ENCODE measurements at regions not wholly inside any gene's neighbourhood (a gene's known extent, or its start where the extent isn't known, plus 50 kb on each side); places are given as distances from the start of the nearest gene placed in this dataset.

DNA sequence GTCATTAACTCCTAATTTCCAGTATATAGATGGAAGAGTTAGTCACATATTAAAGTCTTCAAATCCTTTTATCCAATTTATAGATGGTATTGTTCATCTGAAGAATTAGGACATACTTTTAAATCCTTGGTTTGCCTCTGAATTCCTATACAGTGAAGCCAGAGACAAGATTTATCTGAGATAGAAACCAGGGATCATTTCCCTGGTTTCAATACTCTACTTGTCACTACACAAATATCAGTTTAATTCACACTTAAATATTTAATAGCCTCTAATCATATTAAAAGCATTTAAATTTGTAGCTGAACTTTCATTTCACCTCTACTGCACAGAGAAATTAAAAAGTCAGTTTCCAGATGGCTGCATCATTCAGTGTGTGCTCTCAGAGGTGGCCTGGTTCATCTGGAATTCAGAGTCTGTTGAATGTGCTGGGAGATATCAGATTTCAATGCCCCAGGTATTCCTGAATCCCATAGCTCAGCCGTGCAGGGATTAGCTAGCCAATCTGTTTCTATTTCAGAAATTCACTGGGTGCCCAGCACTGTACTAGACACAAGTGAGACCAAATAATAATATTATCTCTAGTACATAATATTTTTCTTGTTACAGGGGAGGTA, 344.3 kb downstream of the AASDHPPT start:
- DNase-seq (ENCODE audit: low spot score), result no peak
- 37% methylated on average over 1 of the region's 1 CpG for WGBS
- no peak overlapping the region for H3K4me3 ChIP-seq (ENCODE audit: low read depth in 1 of 3, low read length in 3 of 3)
- no peaks in the 10 kb centered on the region for H3K36me3 ChIP-seq (ENCODE audit: control insufficient read depth in 4 of 4, insufficient read depth in 3 of 4, low read depth in 1 of 4, low read length in 3 of 4)
- H3K9ac ChIP-seq (ENCODE audit: low read depth in 1 of 2, low read length in 2 of 2), result no peak overlapping the region
- H3K9me3 ChIP-seq (ENCODE audit: control insufficient read depth in 4 of 4, low read length in 3 of 4), result peaks cover 0 to 4% (median 0%) of the 10 kb centered on the region in 4 donors
- TF ChIP-seq, protein P1, sequence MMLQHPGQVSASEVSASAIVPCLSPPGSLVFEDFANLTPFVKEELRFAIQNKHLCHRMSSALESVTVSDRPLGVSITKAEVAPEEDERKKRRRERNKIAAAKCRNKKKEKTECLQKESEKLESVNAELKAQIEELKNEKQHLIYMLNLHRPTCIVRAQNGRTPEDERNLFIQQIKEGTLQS (IDR thresholded peaks at IDR 0.05), result no peak
- TF ChIP-seq FOXA1 (IDR thresholded peaks at IDR 0.05), result no peak
- no peak for TF ChIP-seq YY1 (IDR thresholded peaks at IDR 0.05)
- TF ChIP-seq EGR1 (IDR thresholded peaks at IDR 0.05; ENCODE audit: low read depth in 2 of 2), result no peak
- TF ChIP-seq RXRA (IDR thresholded peaks at IDR 0.05), result no peak
- TF ChIP-seq RAD21 (IDR thresholded peaks at IDR 0.05), result no peak
- no peak for TF ChIP-seq JUND (IDR thresholded peaks at IDR 0.05)
- no peak for TF ChIP-seq GABPA (IDR thresholded peaks at IDR 0.05 in 1 of 2, conservative IDR thresholded peaks at IDR 0.05 in 1 of 2)
- TF ChIP-seq, protein P2, sequence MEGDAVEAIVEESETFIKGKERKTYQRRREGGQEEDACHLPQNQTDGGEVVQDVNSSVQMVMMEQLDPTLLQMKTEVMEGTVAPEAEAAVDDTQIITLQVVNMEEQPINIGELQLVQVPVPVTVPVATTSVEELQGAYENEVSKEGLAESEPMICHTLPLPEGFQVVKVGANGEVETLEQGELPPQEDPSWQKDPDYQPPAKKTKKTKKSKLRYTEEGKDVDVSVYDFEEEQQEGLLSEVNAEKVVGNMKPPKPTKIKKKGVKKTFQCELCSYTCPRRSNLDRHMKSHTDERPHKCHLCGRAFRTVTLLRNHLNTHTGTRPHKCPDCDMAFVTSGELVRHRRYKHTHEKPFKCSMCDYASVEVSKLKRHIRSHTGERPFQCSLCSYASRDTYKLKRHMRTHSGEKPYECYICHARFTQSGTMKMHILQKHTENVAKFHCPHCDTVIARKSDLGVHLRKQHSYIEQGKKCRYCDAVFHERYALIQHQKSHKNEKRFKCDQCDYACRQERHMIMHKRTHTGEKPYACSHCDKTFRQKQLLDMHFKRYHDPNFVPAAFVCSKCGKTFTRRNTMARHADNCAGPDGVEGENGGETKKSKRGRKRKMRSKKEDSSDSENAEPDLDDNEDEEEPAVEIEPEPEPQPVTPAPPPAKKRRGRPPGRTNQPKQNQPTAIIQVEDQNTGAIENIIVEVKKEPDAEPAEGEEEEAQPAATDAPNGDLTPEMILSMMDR (IDR thresholded peaks at IDR 0.05; ENCODE audit: low read depth, low read length, missing input control), result no peak
- no peak for TF ChIP-seq NR2F2 (IDR thresholded peaks at IDR 0.05)
- TF ChIP-seq FOXA2 (IDR thresholded peaks at IDR 0.05), result no peak
- TF ChIP-seq, protein P3, sequence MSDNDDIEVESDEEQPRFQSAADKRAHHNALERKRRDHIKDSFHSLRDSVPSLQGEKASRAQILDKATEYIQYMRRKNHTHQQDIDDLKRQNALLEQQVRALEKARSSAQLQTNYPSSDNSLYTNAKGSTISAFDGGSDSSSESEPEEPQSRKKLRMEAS (IDR thresholded peaks at IDR 0.05), result no peak
- TF ChIP-seq HNF4A (conservative IDR thresholded peaks at IDR 0.05), result no peak
- H3K27me3 ChIP-seq (ENCODE audit: control insufficient read depth in 4 of 4, insufficient read depth in 4 of 4, low read length in 3 of 4), result no peaks in the 10 kb centered on the region
- no peaks in the 10 kb centered on the region for H3K4me1 ChIP-seq (ENCODE audit: control insufficient read depth in 4 of 4, insufficient read depth in 4 of 4, low read length in 3 of 4)
- no peak overlapping the region for H3K27ac ChIP-seq (ENCODE audit: low read depth in 1 of 2, low read length in 2 of 2)

DNA sequence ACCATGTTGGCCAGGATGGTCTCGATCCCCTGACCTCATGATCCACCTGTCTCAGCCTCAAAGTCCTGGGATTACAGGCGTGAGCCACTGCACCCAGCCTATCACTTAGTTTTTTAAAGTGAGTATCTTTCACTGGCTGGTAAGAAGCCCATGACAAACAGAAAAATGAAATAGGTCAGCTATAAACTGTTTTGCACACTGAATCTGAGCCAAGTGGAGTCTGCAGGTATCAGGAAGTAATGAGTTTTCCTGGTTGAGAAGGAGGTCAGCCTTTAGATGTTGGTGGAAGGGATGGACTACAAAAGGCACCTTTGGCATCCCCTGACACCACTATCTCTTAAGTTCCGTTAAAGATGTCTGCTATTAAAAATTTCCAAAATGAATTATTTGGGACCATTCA, 345.1 kb downstream of the AASDHPPT start:
- no peak overlapping the region for H3K27ac ChIP-seq (ENCODE audit: low read depth in 1 of 2, low read length in 2 of 2)
- WGBS, result 73% methylated on average over 3 of the region's 3 CpGs
- no peak for DNase-seq (ENCODE audit: low spot score)
- no peak overlapping the region for H3K4me3 ChIP-seq (ENCODE audit: low read depth in 1 of 3, low read length in 3 of 3)
- no peaks in the 10 kb centered on the region for H3K36me3 ChIP-seq (ENCODE audit: control insufficient read depth in 4 of 4, insufficient read depth in 3 of 4, low read depth in 1 of 4, low read length in 3 of 4)
- peaks cover 0 to 4% (median 0%) of the 10 kb centered on the region in 4 donors for H3K9me3 ChIP-seq (ENCODE audit: control insufficient read depth in 4 of 4, low read length in 3 of 4)
- no peaks in the 10 kb centered on the region for H3K27me3 ChIP-seq (ENCODE audit: control insufficient read depth in 4 of 4, insufficient read depth in 4 of 4, low read length in 3 of 4)
- no peaks in the 10 kb centered on the region for H3K4me1 ChIP-seq (ENCODE audit: control insufficient read depth in 4 of 4, insufficient read depth in 4 of 4, low read length in 3 of 4)
- TF ChIP-seq TAF1 (conservative IDR thresholded peaks at IDR 0.05) (no peak), FOXA1 (IDR thresholded peaks at IDR 0.05) (no peak), YY1 (IDR thresholded peaks at IDR 0.05) (no peak), SP1 (IDR thresholded peaks at IDR 0.05) (no peak), GABPA (IDR thresholded peaks at IDR 0.05 in 1 of 2, conservative IDR thresholded peaks at IDR 0.05 in 1 of 2) (no peak), NR2F2 (IDR thresholded peaks at IDR 0.05) (no peak), JUND (IDR thresholded peaks at IDR 0.05) (no peak), HNF4G (IDR thresholded peaks at IDR 0.05) (no peak), RXRA (IDR thresholded peaks at IDR 0.05) (no peak), EGR1 (IDR thresholded peaks at IDR 0.05; ENCODE audit: low read depth in 2 of 2) (no peak), HNF4A (conservative IDR thresholded peaks at IDR 0.05) (no peak), FOXA2 (IDR thresholded peaks at IDR 0.05) (no peak), RAD21 (IDR thresholded peaks at IDR 0.05) (no peak)
- TF ChIP-seq, protein P1 (IDR thresholded peaks at IDR 0.05), result no peak
- TF ChIP-seq, protein P2 (IDR thresholded peaks at IDR 0.05; ENCODE audit: low read depth, low read length, missing input control), result no peak
- TF ChIP-seq, protein P3 (IDR thresholded peaks at IDR 0.05), result no peak
- TF ChIP-seq, protein P4, sequence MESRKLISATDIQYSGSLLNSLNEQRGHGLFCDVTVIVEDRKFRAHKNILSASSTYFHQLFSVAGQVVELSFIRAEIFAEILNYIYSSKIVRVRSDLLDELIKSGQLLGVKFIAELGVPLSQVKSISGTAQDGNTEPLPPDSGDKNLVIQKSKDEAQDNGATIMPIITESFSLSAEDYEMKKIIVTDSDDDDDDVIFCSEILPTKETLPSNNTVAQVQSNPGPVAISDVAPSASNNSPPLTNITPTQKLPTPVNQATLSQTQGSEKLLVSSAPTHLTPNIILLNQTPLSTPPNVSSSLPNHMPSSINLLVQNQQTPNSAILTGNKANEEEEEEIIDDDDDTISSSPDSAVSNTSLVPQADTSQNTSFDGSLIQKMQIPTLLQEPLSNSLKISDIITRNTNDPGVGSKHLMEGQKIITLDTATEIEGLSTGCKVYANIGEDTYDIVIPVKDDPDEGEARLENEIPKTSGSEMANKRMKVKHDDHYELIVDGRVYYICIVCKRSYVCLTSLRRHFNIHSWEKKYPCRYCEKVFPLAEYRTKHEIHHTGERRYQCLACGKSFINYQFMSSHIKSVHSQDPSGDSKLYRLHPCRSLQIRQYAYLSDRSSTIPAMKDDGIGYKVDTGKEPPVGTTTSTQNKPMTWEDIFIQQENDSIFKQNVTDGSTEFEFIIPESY (IDR thresholded peaks at IDR 0.05), result no peak
- TF ChIP-seq, protein P5, sequence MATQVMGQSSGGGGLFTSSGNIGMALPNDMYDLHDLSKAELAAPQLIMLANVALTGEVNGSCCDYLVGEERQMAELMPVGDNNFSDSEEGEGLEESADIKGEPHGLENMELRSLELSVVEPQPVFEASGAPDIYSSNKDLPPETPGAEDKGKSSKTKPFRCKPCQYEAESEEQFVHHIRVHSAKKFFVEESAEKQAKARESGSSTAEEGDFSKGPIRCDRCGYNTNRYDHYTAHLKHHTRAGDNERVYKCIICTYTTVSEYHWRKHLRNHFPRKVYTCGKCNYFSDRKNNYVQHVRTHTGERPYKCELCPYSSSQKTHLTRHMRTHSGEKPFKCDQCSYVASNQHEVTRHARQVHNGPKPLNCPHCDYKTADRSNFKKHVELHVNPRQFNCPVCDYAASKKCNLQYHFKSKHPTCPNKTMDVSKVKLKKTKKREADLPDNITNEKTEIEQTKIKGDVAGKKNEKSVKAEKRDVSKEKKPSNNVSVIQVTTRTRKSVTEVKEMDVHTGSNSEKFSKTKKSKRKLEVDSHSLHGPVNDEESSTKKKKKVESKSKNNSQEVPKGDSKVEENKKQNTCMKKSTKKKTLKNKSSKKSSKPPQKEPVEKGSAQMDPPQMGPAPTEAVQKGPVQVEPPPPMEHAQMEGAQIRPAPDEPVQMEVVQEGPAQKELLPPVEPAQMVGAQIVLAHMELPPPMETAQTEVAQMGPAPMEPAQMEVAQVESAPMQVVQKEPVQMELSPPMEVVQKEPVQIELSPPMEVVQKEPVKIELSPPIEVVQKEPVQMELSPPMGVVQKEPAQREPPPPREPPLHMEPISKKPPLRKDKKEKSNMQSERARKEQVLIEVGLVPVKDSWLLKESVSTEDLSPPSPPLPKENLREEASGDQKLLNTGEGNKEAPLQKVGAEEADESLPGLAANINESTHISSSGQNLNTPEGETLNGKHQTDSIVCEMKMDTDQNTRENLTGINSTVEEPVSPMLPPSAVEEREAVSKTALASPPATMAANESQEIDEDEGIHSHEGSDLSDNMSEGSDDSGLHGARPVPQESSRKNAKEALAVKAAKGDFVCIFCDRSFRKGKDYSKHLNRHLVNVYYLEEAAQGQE (IDR thresholded peaks at IDR 0.05), result no peak
- no peak overlapping the region for H3K9ac ChIP-seq (ENCODE audit: low read depth in 1 of 2, low read length in 2 of 2)
